EL (cell line): ENCODE measurements at regions not wholly inside any gene's neighbourhood (a gene's known extent, or its start where the extent isn't known, plus 50 kb on each side); places are given as distances from the start of the nearest gene placed in this dataset.
A peak's percentile ranks its signal among the peaks of the same experiment; 100 is the strongest.

Experiments used
- DNase-seq: peaks from one replicate; pipeline ENCODE4 v3.0.0-alpha.2; 2016

- DNase-seq = no peak
These were observed 527.8 kb downstream of the MDFIC start for GRCh38 chr7:115449689-115450088.

GRCh38 chr7:115447495-115447894 is 525.6 kb downstream of the MDFIC start:
- DNase-seq = no peak

GRCh38 chr7:115441033-115441432 is 519.1 kb downstream of the MDFIC start:
- DNase-seq = no peak

- no peak for DNase-seq
These were observed 513.3 kb downstream of the MDFIC start for GRCh38 chr7:115435178-115435577.

- no peak for DNase-seq
These were observed 508.0 kb downstream of the MDFIC start for GRCh38 chr7:115429918-115430317.

- no peak for DNase-seq
These were observed 495.8 kb downstream of the MDFIC start for GRCh38 chr7:115417662-115418061.

- no peak for DNase-seq
These were observed 489.2 kb downstream of the MDFIC start for GRCh38 chr7:115410972-115411686.

GRCh38 chr7:115410434-115410820 is 488.5 kb downstream of the MDFIC start:
- DNase-seq = no peak

GRCh38 chr7:115409682-115410433 is 488.0 kb downstream of the MDFIC start:
- no peak for DNase-seq

- no peak for DNase-seq
These were observed 484.3 kb downstream of the MDFIC start for GRCh38 chr7:115406219-115406618.

GRCh38 chr7:115387137-115387536 is 465.2 kb downstream of the MDFIC start:
- no peak for DNase-seq

- DNase-seq = no peak
These were observed 457.4 kb downstream of the MDFIC start for GRCh38 chr7:115379321-115379720.

GRCh38 chr7:115368998-115369397 is 447.1 kb downstream of the MDFIC start:
- no peak for DNase-seq

- DNase-seq = peak; percentile 9
These were observed 442.0 kb downstream of the MDFIC start for GRCh38 chr7:115363916-115364315.

- no peak for DNase-seq
These were observed 438.1 kb downstream of the MDFIC start for GRCh38 chr7:115359955-115360354.

GRCh38 chr7:115359119-115359518 is 437.2 kb downstream of the MDFIC start:
- no peak for DNase-seq

GRCh38 chr7:115357703-115357999 is 435.8 kb downstream of the MDFIC start:
- no peak for DNase-seq

GRCh38 chr7:115356999-115357702 is 435.3 kb downstream of the MDFIC start:
- DNase-seq = peak; percentile 4

GRCh38 chr7:115356139-115356746 is 434.3 kb downstream of the MDFIC start:
- DNase-seq = peak; percentile 14

GRCh38 chr7:115354925-115355324 is 433.0 kb downstream of the MDFIC start:
- DNase-seq = no peak

GRCh38 chr7:115352375-115352774 is 430.5 kb downstream of the MDFIC start:
- DNase-seq = peak; percentile 77

GRCh38 chr7:115350764-115351163 is 428.9 kb downstream of the MDFIC start:
- no peak for DNase-seq

GRCh38 chr7:115349635-115350034 is 427.7 kb downstream of the MDFIC start:
- no peak for DNase-seq

- DNase-seq = peak; percentile 7
These were observed 424.8 kb downstream of the MDFIC start for GRCh38 chr7:115346685-115347084.
